Transverse colon (tissue), 3 donors: ENCODE measurements at regions not wholly inside any gene's neighbourhood (a gene's known extent, or its start where the extent isn't known, plus 50 kb on each side); places are given as distances from the start of the nearest gene placed in this dataset.

Experiments
- EP300 ChIP-seq: sonication (generic); formaldehyde crosslinking; IDR thresholded peaks from one replicate; pipeline ENCODE4 v1.6.1; 2017; ENCODE audit warnings: antibody characterized with exemption, low read depth
- POLR2A ChIP-seq: fragments of 450-650 bp; IDR thresholded peaks from one replicate; pipeline ENCODE4 v1.6.1; 2016; ENCODE audit warnings: antibody characterized with exemption, mild to moderate bottlenecking, moderate library complexity
- TF ChIP-seq, protein P1 (sequence below), 5 experiments: fragments of 200-600 bp in 3 of 5; fragments of 450-650 bp in 2 of 5; sonication (generic) in 3 of 5; IDR thresholded peaks; 1 replicate in 2 of 5; 2 replicates in 3 of 5; pipeline ENCODE4 v1.5.1; 2016 to 2017; ENCODE audit warnings: antibody characterized with exemption in 5 of 5, inconsistent platforms in 3 of 5, mild to moderate bottlenecking in 2 of 5, moderate library complexity in 1 of 5

- TF ChIP-seq, protein P1, sequence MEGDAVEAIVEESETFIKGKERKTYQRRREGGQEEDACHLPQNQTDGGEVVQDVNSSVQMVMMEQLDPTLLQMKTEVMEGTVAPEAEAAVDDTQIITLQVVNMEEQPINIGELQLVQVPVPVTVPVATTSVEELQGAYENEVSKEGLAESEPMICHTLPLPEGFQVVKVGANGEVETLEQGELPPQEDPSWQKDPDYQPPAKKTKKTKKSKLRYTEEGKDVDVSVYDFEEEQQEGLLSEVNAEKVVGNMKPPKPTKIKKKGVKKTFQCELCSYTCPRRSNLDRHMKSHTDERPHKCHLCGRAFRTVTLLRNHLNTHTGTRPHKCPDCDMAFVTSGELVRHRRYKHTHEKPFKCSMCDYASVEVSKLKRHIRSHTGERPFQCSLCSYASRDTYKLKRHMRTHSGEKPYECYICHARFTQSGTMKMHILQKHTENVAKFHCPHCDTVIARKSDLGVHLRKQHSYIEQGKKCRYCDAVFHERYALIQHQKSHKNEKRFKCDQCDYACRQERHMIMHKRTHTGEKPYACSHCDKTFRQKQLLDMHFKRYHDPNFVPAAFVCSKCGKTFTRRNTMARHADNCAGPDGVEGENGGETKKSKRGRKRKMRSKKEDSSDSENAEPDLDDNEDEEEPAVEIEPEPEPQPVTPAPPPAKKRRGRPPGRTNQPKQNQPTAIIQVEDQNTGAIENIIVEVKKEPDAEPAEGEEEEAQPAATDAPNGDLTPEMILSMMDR (IDR thresholded peaks at IDR 0.05): no peak
- TF ChIP-seq EP300 (no peak), POLR2A (no peak)
Measured at GRCh38 chr6:40880906-40881305, 158.1 kb downstream of the UNC5CL start.
